ENCODE measurements at regions not wholly inside any gene's neighbourhood (a gene's known extent, or its start where the extent isn't known, plus 50 kb on each side); places are given as distances from the start of the nearest gene placed in this dataset.

DNA sequence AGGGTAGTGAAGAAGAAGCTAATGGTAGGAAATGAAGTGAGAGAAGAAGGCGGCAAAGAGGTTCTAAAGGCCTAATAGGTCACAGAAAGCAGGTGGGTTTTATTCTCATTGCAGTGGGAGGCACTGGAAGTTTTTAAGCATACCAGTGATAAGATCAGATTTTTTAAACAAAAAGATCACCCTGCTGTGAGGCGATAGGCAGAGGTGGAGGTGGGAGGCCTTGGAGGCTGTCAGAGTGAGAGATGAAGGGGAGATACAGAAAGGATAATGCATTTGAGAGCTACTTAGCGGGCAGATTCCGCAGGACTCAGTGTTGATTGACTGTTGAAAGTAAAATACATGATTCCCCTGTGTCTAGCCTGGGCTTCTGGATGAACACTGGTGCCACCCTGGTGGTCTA lies 116.7 kb upstream of the FRY start:
- DNase-seq (ENCODE audit: low read depth, low spot score) (no peak), FAIRE-seq (no peak)
- H3K4me3 ChIP-seq (ENCODE audit: control insufficient read depth in 2 of 3, extremely low read depth in 1 of 3, insufficient read depth in 2 of 3, low read depth in 1 of 3, low read length in 3 of 3): no peak overlapping the region
- H3K9ac ChIP-seq (ENCODE audit: control insufficient read depth, extremely low read depth, insufficient read depth, low read length): no peak overlapping the region
- H3K27me3 ChIP-seq (ENCODE audit: control insufficient read depth, extremely low read depth, insufficient read depth, low read length): no peaks in the 10 kb centered on the region
- no peaks in the 10 kb centered on the region for H3K9me1 ChIP-seq (ENCODE audit: control insufficient read depth, extremely low read depth, insufficient read depth, low read length)
- no peak overlapping the region for H3K4me2 ChIP-seq (ENCODE audit: control insufficient read depth, extremely low read depth, insufficient read depth, low read depth, low read length)
- TF ChIP-seq CTCF (optimal IDR thresholded peaks at IDR 0.05 in 1 of 3, IDR thresholded peaks at IDR 0.05 in 1 of 3, conservative IDR thresholded peaks at IDR 0.05 in 1 of 3; ENCODE audit: extremely low read depth in 1 of 3, insufficient read depth in 2 of 3, low read length in 3 of 3): no peak
- TF ChIP-seq EZH2 (IDR thresholded peaks at IDR 0.05; ENCODE audit: low read length): no peak
- dilution Hi-C loops (cut with MboI; ENCODE audit: extremely low pct_ligation_motif_present, low sequenced_read_pairs): no loop called here
- H3K27ac ChIP-seq (ENCODE audit: control insufficient read depth, insufficient read depth, low read length): no peak overlapping the region
- H2AFZ ChIP-seq (ENCODE audit: control insufficient read depth, low read length): no peak overlapping the region
- H3K79me2 ChIP-seq (ENCODE audit: control insufficient read depth, insufficient read depth, low read length): no peaks in the 10 kb centered on the region
- no peaks in the 10 kb centered on the region for H3K9me3 ChIP-seq (ENCODE audit: control insufficient read depth, low read depth, low read length)
- no peaks in the 10 kb centered on the region for H3K36me3 ChIP-seq (ENCODE audit: control insufficient read depth in 2 of 2, extremely low read depth in 1 of 2, insufficient read depth in 2 of 2, low read length in 2 of 2)
- H3K4me1 ChIP-seq (ENCODE audit: control insufficient read depth, extremely low read depth, insufficient read depth, low read length): no peaks in the 10 kb centered on the region
- no peaks in the 10 kb centered on the region for H4K20me1 ChIP-seq (ENCODE audit: control insufficient read depth, extremely low read depth, insufficient read depth, low read length)

GRCh38 chr13:31918707-31919106 lies 112.9 kb upstream of the FRY start:
- Histone ChIP-seq H2AFZ (ENCODE audit: control insufficient read depth, low read length) (no peak overlapping the region), H3K4me3 (ENCODE audit: control insufficient read depth in 2 of 3, extremely low read depth in 1 of 3, insufficient read depth in 2 of 3, low read depth in 1 of 3, low read length in 3 of 3) (no peak overlapping the region), H3K4me2 (ENCODE audit: control insufficient read depth, extremely low read depth, insufficient read depth, low read depth, low read length) (no peak overlapping the region), H3K9me3 (ENCODE audit: control insufficient read depth, low read depth, low read length) (no peaks in the 10 kb centered on the region), H3K9ac (ENCODE audit: control insufficient read depth, extremely low read depth, insufficient read depth, low read length) (no peak overlapping the region), H4K20me1 (ENCODE audit: control insufficient read depth, extremely low read depth, insufficient read depth, low read length) (no peaks in the 10 kb centered on the region), H3K36me3 (ENCODE audit: control insufficient read depth in 2 of 2, extremely low read depth in 1 of 2, insufficient read depth in 2 of 2, low read length in 2 of 2) (no peaks in the 10 kb centered on the region), H3K4me1 (ENCODE audit: control insufficient read depth, extremely low read depth, insufficient read depth, low read length) (no peaks in the 10 kb centered on the region), H3K79me2 (ENCODE audit: control insufficient read depth, insufficient read depth, low read length) (no peaks in the 10 kb centered on the region), H3K27ac (ENCODE audit: control insufficient read depth, insufficient read depth, low read length) (no peak overlapping the region), H3K27me3 (ENCODE audit: control insufficient read depth, extremely low read depth, insufficient read depth, low read length) (no peaks in the 10 kb centered on the region), H3K9me1 (ENCODE audit: control insufficient read depth, extremely low read depth, insufficient read depth, low read length) (no peaks in the 10 kb centered on the region)
- no peak for FAIRE-seq
- TF ChIP-seq CTCF (optimal IDR thresholded peaks at IDR 0.05 in 1 of 3, IDR thresholded peaks at IDR 0.05 in 1 of 3, conservative IDR thresholded peaks at IDR 0.05 in 1 of 3; ENCODE audit: extremely low read depth in 1 of 3, insufficient read depth in 2 of 3, low read length in 3 of 3) (no peak), EZH2 (IDR thresholded peaks at IDR 0.05; ENCODE audit: low read length) (no peak)
- no peak for DNase-seq (ENCODE audit: low read depth, low spot score)
- dilution Hi-C loops (cut with MboI; ENCODE audit: extremely low pct_ligation_motif_present, low sequenced_read_pairs): no loop called here
